Astrocyte (in vitro differentiated cells and primary cell): ENCODE measurements at regions not wholly inside any gene's neighbourhood (a gene's known extent, or its start where the extent isn't known, plus 50 kb on each side); places are given as distances from the start of the nearest gene placed in this dataset.

Experiments used
- EZH2 ChIP-seq: IDR thresholded peaks from 2 replicates; pipeline ENCODE4 v1.6.1; 2012; ENCODE audit warnings: mild to moderate bottlenecking, low read length, inconsistent platforms; ENCODE audit not compliant: insufficient read depth
- TF ChIP-seq, protein P1 (sequence below): IDR thresholded peaks from 2 replicates; pipeline ENCODE4 v1.5.1; 2011; ENCODE audit warnings: low read depth, mild to moderate bottlenecking, inconsistent platforms, low read length, moderate library complexity; ENCODE audit not compliant: insufficient read depth

- no peak for TF ChIP-seq EZH2
- TF ChIP-seq, protein P1, sequence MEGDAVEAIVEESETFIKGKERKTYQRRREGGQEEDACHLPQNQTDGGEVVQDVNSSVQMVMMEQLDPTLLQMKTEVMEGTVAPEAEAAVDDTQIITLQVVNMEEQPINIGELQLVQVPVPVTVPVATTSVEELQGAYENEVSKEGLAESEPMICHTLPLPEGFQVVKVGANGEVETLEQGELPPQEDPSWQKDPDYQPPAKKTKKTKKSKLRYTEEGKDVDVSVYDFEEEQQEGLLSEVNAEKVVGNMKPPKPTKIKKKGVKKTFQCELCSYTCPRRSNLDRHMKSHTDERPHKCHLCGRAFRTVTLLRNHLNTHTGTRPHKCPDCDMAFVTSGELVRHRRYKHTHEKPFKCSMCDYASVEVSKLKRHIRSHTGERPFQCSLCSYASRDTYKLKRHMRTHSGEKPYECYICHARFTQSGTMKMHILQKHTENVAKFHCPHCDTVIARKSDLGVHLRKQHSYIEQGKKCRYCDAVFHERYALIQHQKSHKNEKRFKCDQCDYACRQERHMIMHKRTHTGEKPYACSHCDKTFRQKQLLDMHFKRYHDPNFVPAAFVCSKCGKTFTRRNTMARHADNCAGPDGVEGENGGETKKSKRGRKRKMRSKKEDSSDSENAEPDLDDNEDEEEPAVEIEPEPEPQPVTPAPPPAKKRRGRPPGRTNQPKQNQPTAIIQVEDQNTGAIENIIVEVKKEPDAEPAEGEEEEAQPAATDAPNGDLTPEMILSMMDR: no peak
Measured at GRCh38 chr4:14834382-14834781, 167.9 kb upstream of the CPEB2 start.
